SK-N-SH treated with all-trans-retinoic acid at 6 μM for 48 hours (cell line): ENCODE measurements at regions not wholly inside any gene's neighbourhood (a gene's known extent, or its start where the extent isn't known, plus 50 kb on each side); places are given as distances from the start of the nearest gene placed in this dataset.

Experiments
- ATAC-seq: fragments of 200-7000 bp; cut with Tn5 transposase; 3 replicates; pipeline ENCODE4 v1.9.1; 2020; ENCODE audit warnings: mild to moderate bottlenecking, moderate library complexity
- ARNTL ChIP-seq: fragments of 450-650 bp; formaldehyde crosslinking; IDR thresholded peaks from 2 replicates; pipeline ENCODE4 v1.5.0; 2020; ENCODE audit warnings: low read depth, mild to moderate bottlenecking, moderate library complexity, borderline replicate concordance
- BACH2 ChIP-seq: fragments of 250-450 bp; sonication (Bioruptor Pico); IDR thresholded peaks from 2 replicates; pipeline ENCODE4 v1.9.0; 2021; ENCODE audit warnings: mild to moderate bottlenecking, borderline replicate concordance
- CREB5 ChIP-seq: fragments of 250-450 bp; sonication (Bioruptor Pico); IDR thresholded peaks from 2 replicates; pipeline ENCODE4 v1.5.1; 2020; ENCODE audit warnings: low read depth, mild to moderate bottlenecking, moderate library complexity
- CSDC2 ChIP-seq: fragments of 250-450 bp; sonication (Bioruptor Pico); IDR thresholded peaks from 2 replicates; pipeline ENCODE4 v1.5.0; 2020; ENCODE audit warnings: mild to moderate bottlenecking, moderate library complexity
- ESRRG ChIP-seq: fragments of 250-450 bp; sonication (Bioruptor Pico); IDR thresholded peaks from 2 replicates; pipeline ENCODE4 v1.6.1; 2021; ENCODE audit warnings: mild to moderate bottlenecking
- GLIS3 ChIP-seq: fragments of 250-450 bp; sonication (Bioruptor Pico); IDR thresholded peaks from 2 replicates; pipeline ENCODE4 v1.5.0; 2020; ENCODE audit warnings: mild to moderate bottlenecking, moderate library complexity
- ISL1 ChIP-seq: fragments of 250-450 bp; sonication (Bioruptor Pico); IDR thresholded peaks from 2 replicates; pipeline ENCODE4 v2.1.2; 2022; ENCODE audit warnings: mild to moderate bottlenecking, moderate library complexity
- OSR1 ChIP-seq: fragments of 250-450 bp; sonication (Bioruptor Pico); IDR thresholded peaks from 2 replicates; pipeline ENCODE4 v1.8.0; 2022; ENCODE audit warnings: moderate library complexity, mild to moderate bottlenecking, inconsistent platforms
- PATZ1 ChIP-seq: fragments of 250-450 bp; sonication (Bioruptor Pico); IDR thresholded peaks from 2 replicates; pipeline ENCODE4 v1.8.0; 2020; ENCODE audit warnings: mild to moderate bottlenecking, moderate library complexity, borderline replicate concordance
- POU6F1 ChIP-seq: fragments of 250-450 bp; sonication (Bioruptor Pico); IDR thresholded peaks from 2 replicates; pipeline ENCODE4 v1.8.0; 2021; ENCODE audit warnings: low read depth, mild to moderate bottlenecking, moderate library complexity, borderline replicate concordance
- PPARA ChIP-seq: fragments of 250-450 bp; sonication (Bioruptor Pico); IDR thresholded peaks from 2 replicates; pipeline ENCODE4 v1.5.0; 2020; ENCODE audit warnings: mild to moderate bottlenecking, borderline replicate concordance
- RARB ChIP-seq: fragments of 250-450 bp; sonication (Bioruptor Pico); IDR thresholded peaks from 2 replicates; pipeline ENCODE4 v1.8.0; 2021; ENCODE audit warnings: mild to moderate bottlenecking, moderate library complexity
- SNAI2 ChIP-seq: fragments of 250-450 bp; sonication (Bioruptor Pico); IDR thresholded peaks from 2 replicates; pipeline ENCODE4 v1.5.0; 2020; ENCODE audit warnings: mild to moderate bottlenecking, moderate library complexity
- TCF4 ChIP-seq: fragments of 250-450 bp; sonication (Bioruptor Pico); IDR thresholded peaks from 2 replicates; pipeline ENCODE4 v1.8.0; 2021; ENCODE audit warnings: mild to moderate bottlenecking, moderate library complexity, borderline replicate concordance
- TOX ChIP-seq: fragments of 250-450 bp; sonication (Bioruptor Pico); IDR thresholded peaks from 2 replicates; pipeline ENCODE4 v1.8.0; 2021; ENCODE audit warnings: mild to moderate bottlenecking, moderate library complexity, borderline replicate concordance
- TSHZ2 ChIP-seq: fragments of 250-450 bp; sonication (Bioruptor Pico); IDR thresholded peaks from 2 replicates; pipeline ENCODE4 v1.5.0; 2020; ENCODE audit warnings: mild to moderate bottlenecking, moderate library complexity
- ZC3H10 ChIP-seq: fragments of 250-450 bp; sonication (Bioruptor Pico); IDR thresholded peaks from 2 replicates; pipeline ENCODE4 v1.5.1; 2021; ENCODE audit warnings: mild to moderate bottlenecking, moderate library complexity
- ZFP3 ChIP-seq: fragments of 250-450 bp; sonication (Bioruptor Pico); IDR thresholded peaks from 2 replicates; pipeline ENCODE4 v1.5.0; 2020; ENCODE audit warnings: mild to moderate bottlenecking, moderate library complexity
- ZFP30 ChIP-seq: fragments of 450-650 bp; formaldehyde crosslinking; IDR thresholded peaks from 2 replicates; pipeline ENCODE4 v1.5.0; 2022; ENCODE audit warnings: mild to moderate bottlenecking, moderate library complexity
- ZNF565 ChIP-seq: fragments of 450-650 bp; formaldehyde crosslinking; conservative IDR thresholded peaks from 2 replicates; pipeline ENCODE4 v1.5.0; 2020; ENCODE audit warnings: low read depth, mild to moderate bottlenecking, moderate library complexity
- ZNF8 ChIP-seq: fragments of 450-650 bp; formaldehyde crosslinking; IDR thresholded peaks from 2 replicates; pipeline ENCODE4 v1.5.0; 2020; ENCODE audit warnings: mild to moderate bottlenecking, moderate library complexity

GRCh38 chr3:193879099-193879863 lies 256.7 kb upstream of the HES1 start:
- ATAC-seq, result no peak
- TF ChIP-seq ISL1 (CRISPR knock-in tag), result no peak
- TF ChIP-seq CREB5 (CRISPR knock-in tag), result no peak
- TF ChIP-seq BACH2 (CRISPR knock-in tag), result no peak
- no peak for TF ChIP-seq GLIS3 (CRISPR knock-in tag)
- no peak for TF ChIP-seq OSR1 (CRISPR knock-in tag)
- no peak for TF ChIP-seq RARB (CRISPR knock-in tag)
- no peak for TF ChIP-seq ARNTL (CRISPR knock-in tag)
- TF ChIP-seq SNAI2 (CRISPR knock-in tag), result no peak
- no peak for TF ChIP-seq ESRRG (CRISPR knock-in tag)
- TF ChIP-seq ZNF8, result no peak
- no peak for TF ChIP-seq TSHZ2 (CRISPR knock-in tag)
- no peak for TF ChIP-seq PATZ1 (CRISPR knock-in tag)
- TF ChIP-seq TOX (CRISPR knock-in tag), result no peak
- TF ChIP-seq PPARA (CRISPR knock-in tag), result no peak
- TF ChIP-seq ZNF565, result no peak
- no peak for TF ChIP-seq CSDC2 (CRISPR knock-in tag)
- no peak for TF ChIP-seq ZFP3
- TF ChIP-seq TCF4 (CRISPR knock-in tag), result no peak

DNA sequence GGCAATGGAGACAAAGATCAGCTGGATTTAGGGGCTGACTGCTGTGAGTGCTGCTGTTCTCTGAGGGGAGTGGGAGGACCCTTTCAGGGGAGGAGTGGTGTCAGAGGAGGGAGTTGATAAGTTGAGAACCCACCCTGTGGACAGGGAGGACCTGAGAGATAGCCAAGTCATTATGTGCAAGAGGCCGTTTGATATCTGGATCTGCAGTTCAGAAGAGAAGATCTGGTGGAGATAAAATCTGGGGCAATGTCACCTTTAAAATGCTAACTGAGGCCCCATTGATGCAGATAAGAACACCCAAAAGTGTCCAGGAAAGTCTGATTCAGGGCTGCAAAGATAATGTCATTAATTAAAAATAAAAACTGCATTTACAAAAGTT lies 256.1 kb upstream of the HES1 start:
- no peak for ATAC-seq
- no peak for TF ChIP-seq GLIS3 (CRISPR knock-in tag)
- TF ChIP-seq SNAI2 (CRISPR knock-in tag), result no peak
- TF ChIP-seq ARNTL (CRISPR knock-in tag), result no peak
- TF ChIP-seq ISL1 (CRISPR knock-in tag), result no peak
- no peak for TF ChIP-seq TCF4 (CRISPR knock-in tag)
- no peak for TF ChIP-seq RARB (CRISPR knock-in tag)
- no peak for TF ChIP-seq ESRRG (CRISPR knock-in tag)
- no peak for TF ChIP-seq TSHZ2 (CRISPR knock-in tag)
- TF ChIP-seq BACH2 (CRISPR knock-in tag), result no peak

DNA sequence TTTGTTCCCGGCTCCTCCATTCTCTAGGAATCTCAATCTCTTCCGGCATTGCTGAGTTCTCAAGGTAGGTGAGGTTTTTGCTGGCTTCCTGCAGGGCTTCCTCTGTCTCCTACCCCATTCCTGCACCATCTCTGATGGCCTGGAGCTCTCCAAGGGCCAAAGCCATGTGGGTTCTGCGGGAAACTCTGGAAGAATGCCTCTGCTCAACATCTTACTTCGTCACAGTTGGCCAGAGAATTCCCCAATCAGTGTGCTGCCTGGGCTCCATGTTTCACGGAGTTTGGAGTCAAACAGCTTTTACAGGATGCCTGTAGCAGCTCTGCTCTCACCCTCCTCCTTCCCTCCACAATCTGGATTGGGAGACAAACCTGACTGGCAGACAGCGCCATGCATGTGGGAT lies 253.9 kb upstream of the HES1 start:
- TF ChIP-seq TOX (CRISPR knock-in tag) (no peak), BACH2 (CRISPR knock-in tag) (no peak), POU6F1 (no peak), CSDC2 (CRISPR knock-in tag) (no peak), CREB5 (CRISPR knock-in tag) (no peak), PATZ1 (CRISPR knock-in tag) (no peak), ZC3H10 (no peak), ZFP3 (no peak), PPARA (CRISPR knock-in tag) (no peak), ZNF565 (no peak), SNAI2 (CRISPR knock-in tag) (no peak), GLIS3 (CRISPR knock-in tag) (no peak), ZFP30 (CRISPR knock-in tag) (no peak), ZNF8 (no peak)
- no peak for ATAC-seq
